Liver (tissue), 7 donors: ENCODE measurements at regions not wholly inside any gene's neighbourhood (a gene's known extent, or its start where the extent isn't known, plus 50 kb on each side); places are given as distances from the start of the nearest gene placed in this dataset.

Experiments used
- DNase-seq: peaks from one replicate; pipeline ENCODE4 v3.0.0-alpha.2; 2017; ENCODE audit warnings: low spot score
- H3K27ac ChIP-seq, 2 donors: one replicate each; pipeline ENCODE4 v1.7.0; 2013; ENCODE audit warnings: inconsistent platforms in 2 of 2, low read length in 2 of 2, control low read depth in 1 of 2, low read depth in 1 of 2, mild to moderate bottlenecking in 1 of 2
- H3K27me3 ChIP-seq, 4 donors: one replicate each; pipeline versions ENCODE4 v1.6.1 to v1.7.0; 2013; ENCODE audit warnings: low read length in 3 of 4, inconsistent platforms in 1 of 4, mild to moderate bottlenecking in 1 of 4, moderate library complexity in 1 of 4; ENCODE audit not compliant: control insufficient read depth in 4 of 4, insufficient read depth in 4 of 4
- H3K36me3 ChIP-seq, 4 donors: one replicate each; pipeline versions ENCODE4 v1.6.1 to v1.7.0; 2013; ENCODE audit warnings: low read length in 3 of 4, mild to moderate bottlenecking in 3 of 4, low read depth in 1 of 4, moderate library complexity in 1 of 4; ENCODE audit not compliant: control insufficient read depth in 4 of 4, insufficient read depth in 3 of 4
- H3K4me1 ChIP-seq, 4 donors: one replicate each; pipeline versions ENCODE4 v1.6.1 to v1.7.0; 2013; ENCODE audit warnings: low read length in 3 of 4, mild to moderate bottlenecking in 3 of 4, moderate library complexity in 1 of 4; ENCODE audit not compliant: control insufficient read depth in 4 of 4, insufficient read depth in 4 of 4
- H3K4me3 ChIP-seq, 3 donors: one replicate each; pipeline versions ENCODE4 v1.6.1 to v1.7.0; 2013; ENCODE audit warnings: low read length in 3 of 3, control low read depth in 1 of 3, low read depth in 1 of 3, mild to moderate bottlenecking in 1 of 3
- H3K9ac ChIP-seq, 2 donors: one replicate each; pipeline ENCODE4 v1.7.0; 2013; ENCODE audit warnings: low read length in 2 of 2, mild to moderate bottlenecking in 2 of 2, moderate library complexity in 2 of 2, control low read depth in 1 of 2, low read depth in 1 of 2
- H3K9me3 ChIP-seq, 4 donors: one replicate each; pipeline versions ENCODE4 v1.6.1 to v1.7.0; 2013; ENCODE audit warnings: low read length in 3 of 4; ENCODE audit not compliant: control insufficient read depth in 4 of 4
- ATF3 ChIP-seq: IDR thresholded peaks from 2 replicates; pipeline ENCODE4 v1.6.1; 2016; ENCODE audit warnings: antibody characterized with exemption
- EGR1 ChIP-seq, 2 donors: IDR thresholded peaks; 2 replicates each; pipeline ENCODE4 v1.6.1; 2016 to 2018; ENCODE audit warnings: antibody characterized with exemption in 2 of 2, low read depth in 2 of 2
- FOXA1 ChIP-seq: IDR thresholded peaks from 2 replicates; pipeline ENCODE4 v1.6.1; 2016; ENCODE audit warnings: antibody characterized with exemption
- FOXA2 ChIP-seq: IDR thresholded peaks from 2 replicates; pipeline ENCODE4 v1.6.1; 2016; ENCODE audit warnings: antibody characterized with exemption
- GABPA ChIP-seq, 2 donors: IDR thresholded peaks in 1 of 2; conservative IDR thresholded peaks in 1 of 2; 2 replicates each; pipeline ENCODE4 v1.6.1; 2016; ENCODE audit warnings: antibody characterized with exemption in 2 of 2, mild to moderate bottlenecking in 1 of 2, moderate library complexity in 1 of 2
- HNF4A ChIP-seq, 2 donors: conservative IDR thresholded peaks; 2 replicates each; pipeline ENCODE4 v1.6.1; 2016; ENCODE audit warnings: antibody characterized with exemption in 2 of 2, mild to moderate bottlenecking in 2 of 2
- HNF4G ChIP-seq: IDR thresholded peaks from 2 replicates; pipeline ENCODE4 v1.6.1; 2016; ENCODE audit warnings: antibody characterized with exemption
- JUND ChIP-seq, 2 donors: IDR thresholded peaks; 2 replicates each; pipeline ENCODE4 v1.6.1; 2016; ENCODE audit warnings: antibody characterized with exemption in 2 of 2
- MAX ChIP-seq: IDR thresholded peaks from 2 replicates; pipeline ENCODE4 v1.6.1; 2016; ENCODE audit warnings: antibody characterized with exemption
- NR2F2 ChIP-seq: IDR thresholded peaks from 2 replicates; pipeline ENCODE4 v1.6.1; 2016; ENCODE audit warnings: antibody characterized with exemption
- RAD21 ChIP-seq, 2 donors: IDR thresholded peaks; 2 replicates each; pipeline ENCODE4 v1.6.1; 2016; ENCODE audit warnings: antibody characterized with exemption in 2 of 2, mild to moderate bottlenecking in 2 of 2
- RXRA ChIP-seq, 2 donors: IDR thresholded peaks; 2 replicates each; pipeline ENCODE4 v1.6.1; 2017 to 2018; ENCODE audit warnings: antibody characterized with exemption in 2 of 2, mild to moderate bottlenecking in 1 of 2
- SP1 ChIP-seq: IDR thresholded peaks from 2 replicates; pipeline ENCODE4 v1.6.1; 2018; ENCODE audit warnings: antibody characterized with exemption, mild to moderate bottlenecking
- TAF1 ChIP-seq: conservative IDR thresholded peaks from 2 replicates; pipeline ENCODE4 v1.6.1; 2016; ENCODE audit warnings: antibody characterized with exemption, mild to moderate bottlenecking
- YY1 ChIP-seq: IDR thresholded peaks from 2 replicates; pipeline ENCODE4 v1.6.1; 2016; ENCODE audit warnings: antibody characterized with exemption, mild to moderate bottlenecking
- ZBTB33 ChIP-seq: IDR thresholded peaks from 2 replicates; pipeline ENCODE4 v1.6.1; 2016; ENCODE audit warnings: antibody characterized with exemption
- WGBS: extraction: QIAGEN DNeasy Blood & Tissue Kit; methylation state at CpG from one replicate; pipeline ENCODE4 v1.1.7; 2013; 5-methylcytosine and 5-hydroxymethylcytosine counted together
- donor health status: healthy.
- donor health status: healthy.
- donor health status: healthy.
- donor health status: healthy.

GRCh38 chr6:50240986-50241385, 191.3 kb upstream of the DEFB112 start:
- Histone ChIP-seq H3K9me3 (peaks cover 0 to 2% (median 0%) of the 10 kb centered on the region in 4 donors), H3K4me3 (no peak overlapping the region), H3K9ac (no peak overlapping the region), H3K27ac (no peak overlapping the region), H3K4me1 (no peaks in the 10 kb centered on the region), H3K27me3 (no peaks in the 10 kb centered on the region), H3K36me3 (no peaks in the 10 kb centered on the region)
- 93% methylated on average over 8 of the region's 8 CpGs for WGBS
- DNase-seq: no peak
- TF ChIP-seq TAF1 (no peak), ZBTB33 (no peak), HNF4G (no peak), ATF3 (no peak), JUND (IDR thresholded peaks at IDR 0.05) (no peak), EGR1 (IDR thresholded peaks at IDR 0.05; ENCODE audit: low read depth in 2 of 2) (no peak), GABPA (IDR thresholded peaks at IDR 0.05 in 1 of 2, conservative IDR thresholded peaks at IDR 0.05 in 1 of 2) (no peak)

- H3K9ac ChIP-seq: no peak overlapping the region
- DNase-seq: no peak
- no peak overlapping the region for H3K27ac ChIP-seq
- H3K36me3 ChIP-seq: no peaks in the 10 kb centered on the region
- H3K27me3 ChIP-seq: no peaks in the 10 kb centered on the region
- no peak for TF ChIP-seq FOXA1
- no peak for TF ChIP-seq FOXA2
- TF ChIP-seq HNF4G: no peak
- no peak for TF ChIP-seq EGR1 (IDR thresholded peaks at IDR 0.05; ENCODE audit: low read depth in 2 of 2)
- no peak for TF ChIP-seq NR2F2
- no peak for TF ChIP-seq RXRA (IDR thresholded peaks at IDR 0.05)
- TF ChIP-seq ATF3: no peak
- no peaks in the 10 kb centered on the region for H3K9me3 ChIP-seq
- H3K4me3 ChIP-seq: no peak overlapping the region
- H3K4me1 ChIP-seq: no peaks in the 10 kb centered on the region
- WGBS: 37% methylated on average over 2 of the region's 2 CpGs
Observed at GRCh38 chr6:50249493-50249892, 199.8 kb upstream of the DEFB112 start.

- Histone ChIP-seq H3K36me3 (no peaks in the 10 kb centered on the region), H3K4me1 (no peaks in the 10 kb centered on the region), H3K4me3 (no peak overlapping the region), H3K9ac (no peak overlapping the region), H3K27me3 (no peaks in the 10 kb centered on the region), H3K27ac (no peak overlapping the region), H3K9me3 (no peaks in the 10 kb centered on the region)
- 92% methylated on average over 1 of the region's 1 CpG for WGBS
- TF ChIP-seq MAX (no peak), HNF4G (no peak), YY1 (no peak), RAD21 (IDR thresholded peaks at IDR 0.05) (no peak), JUND (IDR thresholded peaks at IDR 0.05) (no peak), EGR1 (IDR thresholded peaks at IDR 0.05; ENCODE audit: low read depth in 2 of 2) (no peak), NR2F2 (no peak), SP1 (no peak), FOXA2 (no peak), HNF4A (conservative IDR thresholded peaks at IDR 0.05) (no peak), RXRA (IDR thresholded peaks at IDR 0.05) (no peak), ZBTB33 (no peak), ATF3 (no peak)
- DNase-seq: no peak
Observed at GRCh38 chr6:50257322-50257721, 207.6 kb upstream of the DEFB112 start.
